HL-60 (cell line): ENCODE measurements at regions not wholly inside any gene's neighbourhood (a gene's known extent, or its start where the extent isn't known, plus 50 kb on each side); places are given as distances from the start of the nearest gene placed in this dataset.

Experiments
- GABPA ChIP-seq: IDR thresholded peaks from 2 replicates; pipeline ENCODE4 v1.6.1; 2012; ENCODE audit warnings: low read depth
- POLR2AphosphoS5 ChIP-seq: IDR thresholded peaks from 2 replicates; pipeline ENCODE4 v1.6.1; 2012; ENCODE audit warnings: low read depth
- REST ChIP-seq: IDR thresholded peaks from 2 replicates; pipeline ENCODE4 v1.6.1; 2012; ENCODE audit warnings: low read depth; ENCODE audit not compliant: insufficient replicate concordance
- TF ChIP-seq, protein P1 (sequence below): IDR thresholded peaks from one replicate; pipeline ENCODE4 v1.5.1; 2011; ENCODE audit warnings: low read length, control low read depth, inconsistent platforms; ENCODE audit not compliant: insufficient read depth

DNA sequence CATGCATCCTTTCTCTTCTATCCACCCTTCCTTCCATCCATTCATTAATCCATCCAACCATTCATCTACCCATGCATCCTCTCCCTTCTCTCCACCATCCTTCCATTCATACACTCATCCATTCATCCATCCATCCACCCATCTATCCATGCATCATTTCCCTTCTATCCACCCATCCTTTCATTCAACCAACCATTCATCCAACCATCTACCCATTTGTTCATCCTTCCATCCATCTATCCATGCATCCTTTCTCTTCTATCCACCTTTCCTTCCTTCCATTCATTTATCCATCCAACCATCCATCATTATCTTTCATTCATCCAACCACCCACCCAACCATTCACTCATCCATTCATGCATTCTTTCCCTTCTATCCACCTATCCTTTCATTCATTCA lies 188.4 kb downstream of the NPHP4 start:
- TF ChIP-seq, protein P1, sequence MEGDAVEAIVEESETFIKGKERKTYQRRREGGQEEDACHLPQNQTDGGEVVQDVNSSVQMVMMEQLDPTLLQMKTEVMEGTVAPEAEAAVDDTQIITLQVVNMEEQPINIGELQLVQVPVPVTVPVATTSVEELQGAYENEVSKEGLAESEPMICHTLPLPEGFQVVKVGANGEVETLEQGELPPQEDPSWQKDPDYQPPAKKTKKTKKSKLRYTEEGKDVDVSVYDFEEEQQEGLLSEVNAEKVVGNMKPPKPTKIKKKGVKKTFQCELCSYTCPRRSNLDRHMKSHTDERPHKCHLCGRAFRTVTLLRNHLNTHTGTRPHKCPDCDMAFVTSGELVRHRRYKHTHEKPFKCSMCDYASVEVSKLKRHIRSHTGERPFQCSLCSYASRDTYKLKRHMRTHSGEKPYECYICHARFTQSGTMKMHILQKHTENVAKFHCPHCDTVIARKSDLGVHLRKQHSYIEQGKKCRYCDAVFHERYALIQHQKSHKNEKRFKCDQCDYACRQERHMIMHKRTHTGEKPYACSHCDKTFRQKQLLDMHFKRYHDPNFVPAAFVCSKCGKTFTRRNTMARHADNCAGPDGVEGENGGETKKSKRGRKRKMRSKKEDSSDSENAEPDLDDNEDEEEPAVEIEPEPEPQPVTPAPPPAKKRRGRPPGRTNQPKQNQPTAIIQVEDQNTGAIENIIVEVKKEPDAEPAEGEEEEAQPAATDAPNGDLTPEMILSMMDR: no peak
- TF ChIP-seq REST: no peak
- TF ChIP-seq POLR2AphosphoS5: no peak
- TF ChIP-seq GABPA: no peak
